H9 (cell line): ENCODE measurements at regions not wholly inside any gene's neighbourhood (a gene's known extent, or its start where the extent isn't known, plus 50 kb on each side); places are given as distances from the start of the nearest gene placed in this dataset.

Experiments
- DNase-seq: peaks from one replicate; pipeline ENCODE4 v3.0.0-alpha.2; 2017
- H2AFZ ChIP-seq: one replicate; pipeline ENCODE4 v1.6.1; 2013; ENCODE audit warnings: mild to moderate bottlenecking, low read length, control low read depth, moderate library complexity
- H2AK5ac ChIP-seq: 2 replicates; pipeline ENCODE4 v1.6.1; 2013; ENCODE audit warnings: low read length, control low read depth, mixed read lengths; ENCODE audit not compliant: insufficient read length
- H2BK120ac ChIP-seq: one replicate; pipeline ENCODE4 v1.6.1; 2013; ENCODE audit warnings: low read depth, mild to moderate bottlenecking, low read length, control low read depth, inconsistent platforms; ENCODE audit not compliant: poor library complexity, severe bottlenecking
- H2BK12ac ChIP-seq: 2 replicates; pipeline ENCODE4 v1.6.1; 2013; ENCODE audit warnings: low read length, control low read depth, mixed read lengths, low read depth; ENCODE audit not compliant: insufficient read length
- H2BK15ac ChIP-seq: 2 replicates; pipeline ENCODE4 v1.6.1; 2013; ENCODE audit warnings: low read depth, low read length, control low read depth
- H2BK20ac ChIP-seq: one replicate; pipeline ENCODE4 v1.6.1; 2013; ENCODE audit warnings: low read depth, mild to moderate bottlenecking, low read length, control low read depth, inconsistent platforms; ENCODE audit not compliant: poor library complexity, severe bottlenecking
- H2BK5ac ChIP-seq: 2 replicates; pipeline ENCODE4 v1.6.1; 2013; ENCODE audit warnings: low read length, control low read depth, mixed read lengths; ENCODE audit not compliant: insufficient read length
- H3K14ac ChIP-seq: 2 replicates; pipeline ENCODE4 v1.6.1; 2013; ENCODE audit warnings: low read length, control low read depth; ENCODE audit not compliant: insufficient read depth
- H3K18ac ChIP-seq: 2 replicates; pipeline ENCODE4 v1.6.1; 2013; ENCODE audit warnings: low read depth, mild to moderate bottlenecking, mixed read lengths, low read length, control low read depth; ENCODE audit not compliant: insufficient read length
- H3K23ac ChIP-seq: 2 replicates; pipeline ENCODE4 v1.6.1; 2013; ENCODE audit warnings: low read length, control low read depth, mixed read lengths, low read depth; ENCODE audit not compliant: insufficient read length
- H3K23me2 ChIP-seq: 2 replicates; pipeline ENCODE4 v1.6.1; 2013; ENCODE audit warnings: low read depth, mild to moderate bottlenecking, mixed read lengths, low read length, control low read depth; ENCODE audit not compliant: insufficient read length, poor library complexity, severe bottlenecking
- H3K27ac ChIP-seq: 2 replicates; pipeline ENCODE4 v1.5.1; 2013; ENCODE audit warnings: low read length, control low read depth, mixed read lengths, low read depth; ENCODE audit not compliant: insufficient read length
- H3K27me3 ChIP-seq: 2 replicates; pipeline ENCODE4 v1.6.1; 2013; ENCODE audit warnings: low read length, control low read depth, inconsistent platforms; ENCODE audit not compliant: insufficient read depth
- H3K4ac ChIP-seq: 2 replicates; pipeline ENCODE4 v1.6.1; 2013; ENCODE audit warnings: low read depth, mild to moderate bottlenecking, control low read depth, inconsistent platforms, low read length, moderate library complexity
- H3K4me1 ChIP-seq: 2 replicates; pipeline ENCODE4 v1.6.1; 2013; ENCODE audit warnings: low read length, control low read depth, inconsistent platforms; ENCODE audit not compliant: insufficient read depth
- H3K4me2 ChIP-seq: 2 replicates; pipeline ENCODE4 v1.6.1; 2013; ENCODE audit warnings: low read length, control low read depth, mixed read lengths; ENCODE audit not compliant: insufficient read length, insufficient read depth
- H3K56ac ChIP-seq: 2 replicates; pipeline ENCODE4 v1.6.1; 2013; ENCODE audit warnings: low read depth, mild to moderate bottlenecking, mixed read lengths, low read length, control low read depth; ENCODE audit not compliant: insufficient read length
- H3K79me1 ChIP-seq: 2 replicates; pipeline ENCODE4 v1.6.1; 2013; ENCODE audit warnings: low read depth, mild to moderate bottlenecking, moderate library complexity, low read length, control low read depth, inconsistent platforms; ENCODE audit not compliant: insufficient read depth, poor library complexity, severe bottlenecking
- H3K79me2 ChIP-seq: 2 replicates; pipeline ENCODE4 v1.6.1; 2013; ENCODE audit warnings: low read length, control low read depth, inconsistent platforms; ENCODE audit not compliant: insufficient read depth
- H3K9ac ChIP-seq: 2 replicates; pipeline ENCODE4 v1.6.1; 2013; ENCODE audit warnings: low read length, control low read depth, mixed read lengths; ENCODE audit not compliant: insufficient read length; ENCODE audit errors: extremely low read depth
- H3K9me3 ChIP-seq: one replicate; pipeline ENCODE4 v1.6.1; 2013; ENCODE audit warnings: low read depth, low read length, inconsistent platforms; ENCODE audit not compliant: control insufficient read depth
- H3T11ph ChIP-seq: one replicate; pipeline ENCODE4 v1.6.1; 2013; ENCODE audit warnings: mild to moderate bottlenecking, low read length, control low read depth, inconsistent platforms
- H4K20me1 ChIP-seq: one replicate; pipeline ENCODE4 v1.6.1; 2013; ENCODE audit not compliant: control insufficient read depth, insufficient read length, insufficient read depth
- H4K5ac ChIP-seq: 2 replicates; pipeline ENCODE4 v1.6.1; 2013; ENCODE audit warnings: low read depth, mild to moderate bottlenecking, mixed read lengths, low read length, control low read depth; ENCODE audit not compliant: insufficient read length
- H4K8ac ChIP-seq: replicated peaks from 2 replicates; pipeline ENCODE4 v1.6.1; 2013; ENCODE audit warnings: low read length, control low read depth, mixed read lengths, low read depth; ENCODE audit not compliant: insufficient read length
- H4K91ac ChIP-seq: 2 replicates; pipeline ENCODE4 v1.6.1; 2013; ENCODE audit warnings: low read depth, mild to moderate bottlenecking, moderate library complexity, mixed read lengths, low read length, control low read depth; ENCODE audit not compliant: insufficient read length
- H3K27ac Mint-ChIP-seq, 3 experiments: 2 replicates in 2 of 3; 3 replicates in 1 of 3; pipeline ENCODE4 v1.8.0; 2020 to 2021; ENCODE audit warnings: mixed read lengths in 3 of 3, mild to moderate bottlenecking in 1 of 3, moderate library complexity in 1 of 3
- H3K27me3 Mint-ChIP-seq: 2 replicates; pipeline ENCODE4 v1.8.0; 2021; ENCODE audit warnings: low read depth, mild to moderate bottlenecking, moderate library complexity, mixed read lengths
- H3K36me3 Mint-ChIP-seq, 3 experiments: 2 replicates in 2 of 3; 3 replicates in 1 of 3; pipeline ENCODE4 v1.8.0; 2020 to 2021; ENCODE audit warnings: low read depth in 3 of 3, mixed read lengths in 3 of 3; ENCODE audit not compliant: insufficient read depth in 1 of 3
- H3K4me1 Mint-ChIP-seq, 2 experiments: 2 replicates each; pipeline ENCODE4 v1.8.0; 2020; ENCODE audit warnings: mixed read lengths in 2 of 2
- H3K4me3 Mint-ChIP-seq, 2 experiments: 2 replicates in 1 of 2; 3 replicates in 1 of 2; pipeline ENCODE4 v1.8.0; 2020 to 2021; ENCODE audit warnings: mild to moderate bottlenecking in 2 of 2, mixed read lengths in 2 of 2, moderate library complexity in 1 of 2
- H3K9me3 Mint-ChIP-seq, 2 experiments: 2 replicates in 1 of 2; 3 replicates in 1 of 2; pipeline ENCODE4 v1.8.0; 2020; ENCODE audit warnings: mild to moderate bottlenecking in 2 of 2, mixed read lengths in 2 of 2, moderate library complexity in 1 of 2
- WGBS: extraction: QIAGEN DNeasy Blood & Tissue Kit; methylation state at CpG from one replicate; pipeline ENCODE4 v1.1.7; 2013; ENCODE audit warnings: missing lambda C conversion rate, low lambda C conversion rate, mixed read lengths; ENCODE audit not compliant: insufficient read length; ENCODE audit errors: extremely low coverage; 5-methylcytosine and 5-hydroxymethylcytosine counted together
- TF ChIP-seq, protein P1 (sequence below): fragments of 200-600 bp; sonication (generic); conservative IDR thresholded peaks from 3 replicates; pipeline ENCODE4 v1.8.0; 2021; ENCODE audit warnings: antibody characterized with exemption, mild to moderate bottlenecking

DNA sequence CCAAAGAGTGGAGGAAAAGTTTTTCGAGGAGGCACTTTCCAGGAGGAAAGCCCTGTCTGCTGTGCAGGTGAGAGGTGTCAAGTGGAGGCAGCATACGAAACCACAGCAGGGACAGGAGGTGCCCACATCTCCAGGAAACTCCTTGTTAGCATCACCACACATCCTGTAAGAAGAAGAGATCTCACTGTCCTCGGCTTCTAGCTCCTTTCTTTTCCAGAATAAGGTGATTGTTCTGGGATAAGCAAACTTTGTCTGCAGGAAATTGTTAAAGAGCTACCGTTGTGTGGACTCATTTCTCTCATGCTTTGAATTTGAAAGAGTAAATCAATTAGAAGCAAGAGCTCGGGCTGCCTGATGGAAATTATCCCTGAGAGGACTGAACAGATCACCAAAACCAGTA is 269.4 kb downstream of the CXCL12 start:
- Histone ChIP-seq H4K91ac (no peak overlapping the region), H3K4me2 (no peak overlapping the region), H3K79me2 (no peaks in the 10 kb centered on the region), H3K27ac (no peak overlapping the region), H3T11ph (no peak overlapping the region), H3K23me2 (no peaks in the 10 kb centered on the region), H4K8ac (no peak overlapping the region), H2BK5ac (no peak overlapping the region), H3K4me1 (peaks cover 4% of the 10 kb centered on the region), H3K18ac (no peak overlapping the region), H3K56ac (no peak overlapping the region), H2BK12ac (no peak overlapping the region), H3K4ac (no peak overlapping the region), H4K5ac (no peak overlapping the region), H4K20me1 (no peaks in the 10 kb centered on the region), H2AK5ac (no peak overlapping the region), H3K14ac (no peak overlapping the region), H3K23ac (no peak overlapping the region), H3K27me3 (no peaks in the 10 kb centered on the region), H2BK20ac (no peak overlapping the region), H2BK15ac (no peak overlapping the region), H2AFZ (no peak overlapping the region), H3K9ac (no peak overlapping the region), H3K79me1 (no peaks in the 10 kb centered on the region), H3K9me3 (no peaks in the 10 kb centered on the region), H2BK120ac (no peak overlapping the region)
- Mint-ChIP-seq H3K4me1 (peaks cover 19 to 25% of the 10 kb centered on the region in 2 experiments), H3K36me3 (peaks cover 20 to 32% (median 29%) of the 10 kb centered on the region in 3 experiments), H3K27ac (no peak overlapping the region), H3K4me3 (no peak overlapping the region), H3K9me3 (peaks cover 19 to 31% of the 10 kb centered on the region in 2 experiments), H3K27me3 (peaks cover 6% of the 10 kb centered on the region)
- TF ChIP-seq, protein P1, sequence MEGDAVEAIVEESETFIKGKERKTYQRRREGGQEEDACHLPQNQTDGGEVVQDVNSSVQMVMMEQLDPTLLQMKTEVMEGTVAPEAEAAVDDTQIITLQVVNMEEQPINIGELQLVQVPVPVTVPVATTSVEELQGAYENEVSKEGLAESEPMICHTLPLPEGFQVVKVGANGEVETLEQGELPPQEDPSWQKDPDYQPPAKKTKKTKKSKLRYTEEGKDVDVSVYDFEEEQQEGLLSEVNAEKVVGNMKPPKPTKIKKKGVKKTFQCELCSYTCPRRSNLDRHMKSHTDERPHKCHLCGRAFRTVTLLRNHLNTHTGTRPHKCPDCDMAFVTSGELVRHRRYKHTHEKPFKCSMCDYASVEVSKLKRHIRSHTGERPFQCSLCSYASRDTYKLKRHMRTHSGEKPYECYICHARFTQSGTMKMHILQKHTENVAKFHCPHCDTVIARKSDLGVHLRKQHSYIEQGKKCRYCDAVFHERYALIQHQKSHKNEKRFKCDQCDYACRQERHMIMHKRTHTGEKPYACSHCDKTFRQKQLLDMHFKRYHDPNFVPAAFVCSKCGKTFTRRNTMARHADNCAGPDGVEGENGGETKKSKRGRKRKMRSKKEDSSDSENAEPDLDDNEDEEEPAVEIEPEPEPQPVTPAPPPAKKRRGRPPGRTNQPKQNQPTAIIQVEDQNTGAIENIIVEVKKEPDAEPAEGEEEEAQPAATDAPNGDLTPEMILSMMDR = no peak
- DNase-seq = no peak
- no CpG with 5 or more reads among the region's 5 CpGs for WGBS
